C4-2B (cell line): ENCODE measurements at regions not wholly inside any gene's neighbourhood (a gene's known extent, or its start where the extent isn't known, plus 50 kb on each side); places are given as distances from the start of the nearest gene placed in this dataset.

ENCODE experiments used
- ZFX ChIP-seq: fragments of 450-650 bp; IDR thresholded peaks from 2 replicates; pipeline ENCODE4 v1.6.1; 2017
- TF ChIP-seq, protein P1 (sequence below): fragments of 450-650 bp; conservative IDR thresholded peaks from 2 replicates; pipeline ENCODE4 v1.5.1; 2017; ENCODE audit warnings: mild to moderate bottlenecking

DNA sequence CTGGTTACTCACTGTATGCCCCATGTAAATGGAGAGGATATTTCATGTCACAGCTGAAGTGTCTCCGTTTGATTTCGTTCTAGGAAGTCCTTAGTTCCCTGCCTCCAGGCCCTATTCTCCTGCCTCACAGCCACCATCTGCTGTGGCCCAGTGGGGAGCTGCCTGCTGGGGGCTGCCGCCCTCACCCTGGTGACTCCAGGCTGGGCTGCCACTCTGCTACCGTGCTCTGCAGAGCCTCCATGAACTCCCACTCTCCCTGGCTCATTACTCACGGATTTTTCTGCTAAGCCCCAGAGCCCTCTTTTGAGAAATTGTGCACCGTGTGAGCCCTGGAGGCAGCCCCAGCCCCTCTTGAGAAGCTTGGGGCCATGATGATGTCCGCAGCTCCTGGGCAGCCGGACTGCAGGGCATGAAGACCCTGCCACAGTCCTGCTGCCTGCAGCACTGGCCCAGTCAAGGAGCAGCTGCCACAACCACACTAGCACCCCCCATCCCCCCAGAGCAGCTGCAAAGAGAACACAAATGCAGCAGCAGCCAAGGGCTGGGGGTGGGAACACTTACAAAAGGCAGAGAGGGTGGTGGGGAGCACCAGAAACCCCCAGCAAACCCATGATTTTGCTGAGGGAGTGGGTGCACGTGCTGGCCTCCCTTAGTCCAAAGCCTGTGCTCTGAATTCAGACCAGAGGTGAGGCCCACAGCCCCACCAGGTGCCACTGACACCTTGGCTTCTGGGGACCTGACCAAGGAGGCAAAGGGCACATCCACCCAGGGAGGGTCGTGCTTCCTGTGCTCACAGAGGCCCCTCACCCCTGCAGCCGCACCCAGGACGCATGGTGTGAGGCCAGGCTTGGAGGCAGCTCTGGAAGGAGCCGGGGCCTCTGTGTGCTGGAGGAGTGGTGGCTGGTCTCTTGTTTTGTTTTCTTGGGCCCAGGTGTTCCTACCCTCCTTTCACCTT, 270.2 kb upstream of the RAB6C start:
- TF ChIP-seq, protein P1, sequence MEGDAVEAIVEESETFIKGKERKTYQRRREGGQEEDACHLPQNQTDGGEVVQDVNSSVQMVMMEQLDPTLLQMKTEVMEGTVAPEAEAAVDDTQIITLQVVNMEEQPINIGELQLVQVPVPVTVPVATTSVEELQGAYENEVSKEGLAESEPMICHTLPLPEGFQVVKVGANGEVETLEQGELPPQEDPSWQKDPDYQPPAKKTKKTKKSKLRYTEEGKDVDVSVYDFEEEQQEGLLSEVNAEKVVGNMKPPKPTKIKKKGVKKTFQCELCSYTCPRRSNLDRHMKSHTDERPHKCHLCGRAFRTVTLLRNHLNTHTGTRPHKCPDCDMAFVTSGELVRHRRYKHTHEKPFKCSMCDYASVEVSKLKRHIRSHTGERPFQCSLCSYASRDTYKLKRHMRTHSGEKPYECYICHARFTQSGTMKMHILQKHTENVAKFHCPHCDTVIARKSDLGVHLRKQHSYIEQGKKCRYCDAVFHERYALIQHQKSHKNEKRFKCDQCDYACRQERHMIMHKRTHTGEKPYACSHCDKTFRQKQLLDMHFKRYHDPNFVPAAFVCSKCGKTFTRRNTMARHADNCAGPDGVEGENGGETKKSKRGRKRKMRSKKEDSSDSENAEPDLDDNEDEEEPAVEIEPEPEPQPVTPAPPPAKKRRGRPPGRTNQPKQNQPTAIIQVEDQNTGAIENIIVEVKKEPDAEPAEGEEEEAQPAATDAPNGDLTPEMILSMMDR: no peak
- TF ChIP-seq ZFX: no peak
